ENCODE measurements at regions not wholly inside any gene's neighbourhood (a gene's known extent, or its start where the extent isn't known, plus 50 kb on each side); places are given as distances from the start of the nearest gene placed in this dataset.
"Not testable (repeated sequence)": the region's sequence is repeated elsewhere in the genome, so short reads cannot be mapped to it uniquely, and the experiment has no call there.

DNA sequence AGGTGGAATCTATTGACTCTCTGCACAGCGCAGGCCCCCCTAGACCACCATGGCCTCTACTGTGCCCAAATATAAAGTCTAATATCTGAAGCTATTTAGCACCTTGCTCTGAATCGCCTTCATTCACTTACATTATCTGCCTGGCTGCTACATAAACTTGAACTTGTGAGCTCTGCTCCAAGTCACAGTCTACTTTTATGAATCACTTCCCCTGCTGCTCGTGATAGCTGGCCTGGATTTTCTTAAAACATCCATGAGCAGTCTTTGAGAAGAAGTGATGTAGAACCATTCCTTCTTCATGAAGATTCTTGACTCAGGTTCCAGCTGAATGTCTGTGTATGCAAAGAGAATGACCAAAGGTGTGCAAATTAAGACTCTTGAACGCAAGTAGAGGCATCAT is 359.5 kb downstream of the RND3 start:
- no peak overlapping the region for H3K4me3 ChIP-seq (ENCODE audit: low read length)
- DNase-seq (ENCODE audit: low read depth, low spot score), result no peak

DNA sequence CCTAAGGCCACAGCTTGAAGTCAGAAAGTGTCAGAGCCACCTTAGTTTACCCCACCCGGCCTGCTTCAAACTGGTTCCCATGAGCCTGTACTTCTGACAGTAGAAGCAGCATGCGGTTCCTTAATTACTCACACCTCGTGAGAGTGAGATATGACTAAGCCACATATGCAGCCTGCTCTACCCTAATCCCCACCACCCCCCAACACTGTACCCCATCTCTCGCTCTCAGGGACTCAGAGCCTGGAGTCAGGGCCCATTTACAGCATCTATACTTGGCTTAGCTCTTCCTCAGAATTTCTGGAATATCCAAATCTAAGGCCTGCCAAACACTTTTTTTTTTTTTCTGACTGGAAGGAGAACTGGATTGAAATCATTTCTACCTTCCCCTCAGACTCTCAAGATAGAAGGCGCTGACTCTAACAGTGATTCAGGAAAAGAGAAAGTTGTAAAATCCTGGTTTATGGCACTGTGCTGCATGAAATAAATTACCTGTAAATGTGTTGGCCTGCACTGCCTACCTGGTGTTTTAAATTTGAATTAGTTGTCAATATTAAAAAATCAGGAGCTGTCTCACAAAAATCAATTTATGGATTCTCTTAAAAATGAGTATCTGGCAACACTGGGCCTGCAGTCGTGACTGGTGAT is 360.0 kb downstream of the RND3 start:
- no peak for DNase-seq (ENCODE audit: low read depth, low spot score)

DNA sequence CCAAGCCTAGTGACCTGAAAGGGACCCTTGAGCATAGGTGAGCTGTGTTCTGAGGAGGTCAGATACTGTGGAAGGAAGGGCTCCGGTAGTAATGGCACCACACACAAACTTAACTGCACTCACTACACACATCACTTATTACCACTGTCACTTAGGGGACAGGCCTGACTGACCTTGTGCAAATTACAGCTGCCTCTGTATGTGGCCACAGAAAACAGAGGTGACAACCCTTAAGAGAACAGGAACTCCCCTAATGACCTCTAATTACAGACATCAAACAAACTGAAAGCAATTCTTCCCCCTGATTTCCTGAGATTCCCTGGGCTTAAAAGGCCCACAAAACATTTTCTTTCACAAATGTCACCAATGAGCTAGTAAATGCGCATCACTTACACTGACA is 360.6 kb downstream of the RND3 start:
- no peak for DNase-seq (ENCODE audit: low read depth, low spot score)
- no peak overlapping the region for H3K4me3 ChIP-seq (ENCODE audit: low read length)

More for the DNA sequence above, 360.0 kb downstream of the RND3 start:
- no peak overlapping the region for H3K4me3 ChIP-seq (ENCODE audit: low read length)

DNA sequence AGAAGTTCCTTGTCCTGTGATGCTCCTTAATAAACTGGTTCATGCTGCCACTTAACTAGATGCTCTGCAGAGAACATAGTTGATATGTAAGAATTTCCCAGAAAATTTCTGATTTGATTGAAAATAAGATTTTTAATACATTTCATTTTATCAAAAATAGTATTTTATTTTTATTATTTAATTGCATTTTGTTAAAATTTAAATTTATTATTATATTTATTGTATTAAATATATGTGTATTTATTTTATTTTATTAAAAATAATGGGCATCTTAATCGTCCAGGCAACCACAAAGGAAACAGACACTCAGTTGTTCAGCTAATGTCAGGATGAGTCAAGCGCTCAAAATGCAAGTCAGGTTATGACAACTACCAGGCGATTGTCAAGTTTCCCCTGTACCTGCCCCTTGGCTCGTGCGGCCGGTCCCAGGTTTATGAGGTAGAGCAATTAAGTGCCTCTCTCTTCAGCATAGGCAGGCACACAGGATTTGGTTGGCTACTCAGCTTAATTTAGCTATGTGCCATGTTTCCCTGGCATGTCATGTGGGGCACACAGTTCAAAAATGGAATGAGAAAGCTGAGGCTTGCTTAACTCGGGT is 361.2 kb downstream of the RND3 start:
- DNase-seq (ENCODE audit: low read depth, low spot score), result no peak

DNA sequence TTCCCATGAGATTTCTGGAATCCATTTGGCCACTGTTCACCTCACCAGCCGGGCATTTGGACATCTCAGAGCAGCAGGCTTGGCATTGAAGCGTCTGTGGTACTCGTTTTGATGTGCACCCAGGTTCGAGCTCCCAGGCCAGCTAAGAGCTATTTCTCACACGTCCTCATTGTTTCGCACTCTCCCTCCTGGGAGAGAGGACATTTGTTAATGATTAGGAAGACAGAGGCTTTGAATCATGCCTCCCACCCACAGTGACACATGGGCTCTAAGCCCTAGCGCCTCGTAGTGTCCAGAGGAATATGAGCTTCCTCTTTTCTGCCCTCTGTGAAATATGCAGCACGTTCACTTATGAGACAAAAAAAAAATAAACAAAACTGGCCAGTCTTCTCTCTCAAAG is 361.8 kb downstream of the RND3 start:
- H3K4me3 ChIP-seq (ENCODE audit: low read length), result no peak overlapping the region
- DNase-seq (ENCODE audit: low read depth, low spot score), result no peak

More for the DNA sequence above, 361.2 kb downstream of the RND3 start:
- H3K4me3 ChIP-seq (ENCODE audit: low read length), result no peak overlapping the region

DNA sequence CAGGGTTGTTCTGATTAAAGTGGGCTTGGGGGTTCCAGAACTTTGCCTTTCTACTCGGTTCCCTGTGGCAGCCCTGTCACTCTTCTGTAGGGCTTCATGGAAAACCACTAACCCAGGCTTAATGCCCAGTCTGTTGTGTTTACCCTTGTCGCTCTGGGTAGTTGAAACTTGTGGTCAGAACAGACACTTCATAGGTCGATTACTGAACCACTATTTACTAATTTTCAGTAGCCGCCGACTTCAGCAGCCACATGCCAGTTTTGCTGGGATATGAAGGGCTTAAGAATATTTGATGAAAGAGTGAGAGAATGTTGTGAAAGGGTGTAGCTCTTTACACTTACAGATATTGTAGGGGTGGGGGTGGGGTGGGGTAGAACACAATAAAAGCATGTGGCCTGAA is 362.3 kb downstream of the RND3 start:
- DNase-seq (ENCODE audit: low read depth, low spot score), result no peak

DNA sequence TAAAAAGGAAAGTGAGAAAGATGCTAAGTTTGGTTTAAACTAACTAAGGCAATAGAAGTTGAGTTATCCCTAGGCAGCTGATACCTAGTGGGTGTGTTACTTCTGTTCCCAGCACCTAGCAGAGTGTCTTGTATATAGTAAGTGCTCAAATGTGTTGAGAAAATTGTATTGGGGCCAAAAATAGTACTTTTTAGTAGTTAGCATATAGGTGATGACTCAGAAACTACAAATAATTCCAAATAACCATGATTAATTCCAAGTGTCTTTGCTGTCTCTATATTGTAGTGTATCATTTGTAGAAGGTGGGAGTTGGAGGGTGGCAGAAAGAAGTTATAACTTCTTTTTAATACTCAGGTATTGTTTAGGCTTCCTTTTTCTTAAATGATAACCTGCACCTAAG is 362.7 kb downstream of the RND3 start:
- DNase-seq (ENCODE audit: low read depth, low spot score), result no peak
- H3K4me3 ChIP-seq (ENCODE audit: low read length), result no peak overlapping the region

More for the DNA sequence above, 362.3 kb downstream of the RND3 start:
- H3K4me3 ChIP-seq (ENCODE audit: low read length), result no peak overlapping the region

DNA sequence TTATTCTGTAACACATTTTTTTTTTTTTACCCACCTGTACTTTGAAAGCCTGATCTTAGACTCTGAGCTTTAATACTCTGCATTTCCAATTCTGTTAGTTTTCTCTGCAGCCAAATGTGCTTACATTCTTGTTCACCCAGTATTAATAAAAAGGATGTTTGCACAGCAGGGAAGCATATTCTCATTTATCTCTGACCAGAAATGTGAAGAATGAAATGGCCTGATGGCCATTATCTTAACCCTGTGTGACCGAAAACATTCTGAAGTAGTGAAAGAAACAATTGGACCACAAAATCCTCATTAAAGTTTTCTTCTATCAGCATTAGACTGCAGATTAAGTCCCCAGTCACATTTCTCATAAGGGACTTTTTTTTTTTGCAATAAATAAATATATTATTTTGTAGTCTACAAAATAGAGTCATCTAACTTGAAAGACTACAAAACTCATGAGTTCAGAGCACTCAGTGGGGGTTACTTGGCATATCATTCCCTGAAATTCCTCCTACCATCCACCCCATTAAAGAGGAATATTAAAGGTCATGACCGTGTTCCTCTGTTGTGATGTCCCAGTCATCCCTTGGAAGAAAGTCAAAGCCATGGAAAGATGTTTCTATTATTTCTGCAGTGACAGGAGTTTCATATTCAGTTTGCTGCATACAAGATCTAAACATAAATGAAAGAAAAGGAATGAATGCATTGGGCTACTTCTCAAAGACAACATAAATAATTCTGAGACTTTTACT is 364.4 kb downstream of the RND3 start:
- no peak for DNase-seq (ENCODE audit: low read depth, low spot score)
- H3K4me3 ChIP-seq (ENCODE audit: low read length), result no peak overlapping the region

DNA sequence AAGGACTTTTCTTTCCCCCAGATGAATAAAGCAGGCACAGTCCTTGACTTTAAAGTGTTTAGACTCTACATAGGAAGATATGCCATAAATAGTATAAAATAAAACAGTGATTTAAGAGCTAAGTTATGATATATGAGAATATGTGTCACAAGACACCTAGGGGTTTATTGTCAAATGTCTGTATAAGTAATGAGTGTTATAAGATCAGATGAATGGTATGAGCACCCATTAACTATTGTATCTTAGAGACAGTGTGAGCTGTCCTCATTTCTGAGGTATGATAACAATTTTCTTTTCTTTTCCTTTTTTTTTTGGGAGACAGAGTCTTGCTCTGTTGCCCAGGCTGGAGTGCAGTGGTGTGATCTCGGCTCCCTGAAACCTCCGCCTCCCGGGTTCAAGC is 365.3 kb downstream of the RND3 start:
- H3K4me3 ChIP-seq (ENCODE audit: low read length), result no peak overlapping the region
- no peak for DNase-seq (ENCODE audit: low read depth, low spot score)

DNA sequence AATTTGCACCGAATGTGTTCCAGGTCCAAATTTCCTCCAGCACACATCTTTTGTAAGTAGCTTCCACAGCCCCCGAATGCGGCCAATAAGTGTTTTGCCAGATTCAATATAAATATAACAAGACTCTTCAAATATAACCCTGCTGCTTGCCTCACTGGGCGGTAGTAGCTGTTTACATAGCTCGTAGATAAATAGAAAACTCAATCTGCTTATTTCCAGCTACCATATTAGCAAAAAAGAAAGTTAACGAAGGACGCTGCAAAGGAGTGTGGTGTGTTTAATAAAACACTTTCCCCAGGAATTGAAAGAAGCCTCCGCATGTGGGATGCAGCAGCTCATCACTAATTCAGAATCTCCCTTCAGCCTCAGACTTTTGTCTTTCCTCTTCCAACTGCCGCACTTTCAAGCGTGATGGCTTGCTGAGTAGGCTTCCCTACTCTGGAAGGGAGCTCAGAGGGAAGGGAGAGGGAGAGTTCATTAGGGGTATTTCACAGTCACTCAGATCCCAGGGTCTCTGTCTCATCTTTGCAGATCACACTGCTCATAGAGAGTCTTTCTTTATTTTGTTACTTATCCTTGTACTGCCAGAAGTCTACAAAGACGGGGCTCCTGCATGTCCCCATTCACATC is 367.0 kb downstream of the RND3 start:
- no peak overlapping the region for H3K4me3 ChIP-seq (ENCODE audit: low read length)
- no peak for DNase-seq (ENCODE audit: low read depth, low spot score)

DNA sequence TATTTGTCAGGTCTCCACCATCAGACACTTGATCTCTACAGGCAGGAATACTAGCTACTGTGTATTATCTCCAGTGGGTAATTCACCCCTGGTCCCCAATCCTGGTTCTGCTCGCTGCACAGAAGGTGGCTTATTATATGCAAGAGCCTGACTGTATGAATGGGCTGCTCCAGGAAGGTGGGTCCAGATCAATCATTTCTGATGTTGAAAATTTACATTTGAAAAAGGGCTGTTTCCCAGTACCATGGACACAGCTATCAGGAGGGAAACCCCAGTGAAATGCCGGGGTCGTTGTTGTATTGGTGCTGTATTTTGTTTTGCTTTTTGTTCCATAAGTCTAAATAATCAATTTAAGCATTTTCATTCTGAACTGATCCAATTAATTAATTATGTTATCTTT is 367.6 kb downstream of the RND3 start:
- no peak for DNase-seq (ENCODE audit: low read depth, low spot score)
- no peak overlapping the region for H3K4me3 ChIP-seq (ENCODE audit: low read length)

DNA sequence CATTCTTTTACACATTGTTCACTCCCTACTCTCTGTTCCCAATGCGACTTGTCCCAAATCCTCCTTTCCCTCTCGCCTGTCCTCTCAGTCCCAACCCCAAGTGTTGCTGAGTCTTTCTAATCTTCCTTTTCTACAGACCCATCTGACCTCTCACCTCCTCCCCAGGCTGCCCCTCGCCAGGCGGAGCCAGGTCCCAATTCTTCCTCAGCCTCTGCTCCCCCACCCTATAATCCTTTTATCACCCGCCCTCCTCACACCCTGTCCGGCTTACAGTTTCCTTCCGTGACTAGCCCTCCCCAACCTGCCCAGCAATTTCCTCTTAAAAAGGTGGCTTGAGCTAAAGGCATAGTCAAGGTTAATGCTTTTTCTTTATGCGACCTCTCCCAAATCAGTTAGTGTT is 373.4 kb downstream of the RND3 start:
- not testable (repeated sequence) for H3K4me3 ChIP-seq (ENCODE audit: low read length); DNase-seq (ENCODE audit: low read depth, low spot score)

DNA sequence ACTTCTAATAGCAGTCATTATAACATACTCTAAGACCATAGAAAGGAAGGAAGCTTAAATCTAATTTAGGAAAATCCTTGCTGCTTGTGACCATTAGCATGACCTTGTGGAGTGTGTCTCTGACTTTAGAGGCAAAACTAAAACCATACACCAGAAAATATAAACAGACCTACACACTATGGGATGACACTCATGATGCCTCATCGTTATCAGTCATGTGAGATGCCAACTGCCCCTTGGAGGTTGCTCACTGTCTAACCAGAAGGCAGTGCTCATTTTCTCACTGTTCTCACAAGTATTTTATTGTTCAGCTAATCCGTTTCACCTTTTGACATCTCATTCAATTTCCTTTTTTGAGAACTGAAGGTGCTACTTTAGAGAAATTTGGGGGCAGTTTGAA is 376.9 kb downstream of the RND3 start:
- H3K4me3 ChIP-seq (ENCODE audit: low read length), result no peak overlapping the region
- DNase-seq (ENCODE audit: low read depth, low spot score), result no peak

DNA sequence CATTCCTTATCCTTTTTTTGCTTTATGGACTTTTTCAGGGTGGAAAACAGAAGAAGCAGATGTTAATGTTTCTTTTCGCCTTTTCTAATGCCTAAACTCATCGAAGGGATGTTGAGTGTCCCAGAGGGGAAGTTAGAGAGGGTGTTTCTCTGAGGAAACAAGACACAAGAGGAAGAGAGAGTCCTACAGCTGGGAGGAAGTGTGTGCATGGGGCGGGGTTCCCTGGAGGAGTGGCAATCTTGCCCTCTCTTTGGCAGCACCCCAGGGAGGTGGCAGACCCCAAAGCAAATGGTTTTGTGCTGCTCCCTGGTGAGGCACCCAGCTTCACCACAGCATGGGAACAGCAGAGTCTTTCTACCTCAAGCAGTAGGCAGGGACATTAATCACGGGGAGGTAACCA is 377.6 kb downstream of the RND3 start:
- H3K4me3 ChIP-seq (ENCODE audit: low read length), result no peak overlapping the region
- DNase-seq (ENCODE audit: low read depth, low spot score), result no peak

DNA sequence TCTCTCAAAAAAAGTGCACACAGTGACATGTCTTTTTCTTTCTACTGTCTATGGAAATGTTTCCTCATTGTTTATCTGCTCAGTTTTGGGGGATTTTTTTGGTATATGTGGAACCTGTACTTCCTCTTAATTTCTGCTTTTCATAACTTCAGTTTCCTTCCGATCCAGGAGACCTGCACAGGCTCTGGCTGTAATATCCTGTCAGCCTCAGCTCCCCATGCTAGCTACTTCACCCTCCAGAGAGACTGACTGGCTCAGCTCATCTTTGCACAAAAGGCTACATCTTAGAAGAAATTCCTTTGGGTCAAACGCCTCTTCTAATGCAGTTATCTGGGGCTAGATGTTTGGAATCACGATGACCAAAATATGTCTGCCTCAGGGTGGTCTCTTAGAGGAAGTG is 378.4 kb downstream of the RND3 start:
- no peak for DNase-seq (ENCODE audit: low read depth, low spot score)
- no peak overlapping the region for H3K4me3 ChIP-seq (ENCODE audit: low read length)

DNA sequence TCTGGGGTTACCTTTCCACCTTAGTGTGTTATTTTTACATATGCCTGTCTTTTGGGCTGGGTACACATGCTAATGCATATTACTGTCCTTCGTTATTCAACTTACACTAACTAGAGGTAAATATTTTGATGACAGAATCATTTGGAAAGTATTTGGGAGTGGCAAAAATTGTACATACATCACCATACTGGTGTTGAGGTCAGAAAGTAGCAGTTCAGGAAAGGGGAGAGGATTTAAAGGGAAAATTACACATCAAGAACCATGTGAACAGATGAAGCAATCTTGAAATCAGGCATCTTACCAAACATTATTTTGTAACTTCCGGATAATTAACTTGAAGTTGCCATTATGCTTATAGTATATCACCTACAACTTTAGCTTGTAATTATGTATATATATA is 379.7 kb downstream of the RND3 start:
- no peak overlapping the region for H3K4me3 ChIP-seq (ENCODE audit: low read length)
- DNase-seq (ENCODE audit: low read depth, low spot score), result no peak

DNA sequence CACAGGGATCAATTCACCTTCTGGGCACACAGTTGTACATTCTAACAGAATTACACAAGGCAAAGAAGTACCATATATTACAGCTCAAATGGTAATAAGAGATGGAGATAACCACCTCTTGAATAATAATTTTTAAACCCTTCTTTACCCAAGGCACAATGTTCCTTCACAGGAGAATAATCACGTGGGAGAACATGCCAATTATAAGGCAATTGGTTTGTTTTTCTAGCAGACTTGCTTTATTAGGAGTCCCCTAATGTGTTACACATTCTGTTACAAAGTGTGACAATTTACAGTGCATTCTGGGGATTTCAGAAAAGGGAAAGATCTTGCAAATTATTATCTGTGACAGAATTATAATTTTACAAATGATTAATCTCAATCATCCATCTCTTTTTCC is 380.3 kb downstream of the RND3 start:
- DNase-seq (ENCODE audit: low read depth, low spot score), result no peak
- no peak overlapping the region for H3K4me3 ChIP-seq (ENCODE audit: low read length)

DNA sequence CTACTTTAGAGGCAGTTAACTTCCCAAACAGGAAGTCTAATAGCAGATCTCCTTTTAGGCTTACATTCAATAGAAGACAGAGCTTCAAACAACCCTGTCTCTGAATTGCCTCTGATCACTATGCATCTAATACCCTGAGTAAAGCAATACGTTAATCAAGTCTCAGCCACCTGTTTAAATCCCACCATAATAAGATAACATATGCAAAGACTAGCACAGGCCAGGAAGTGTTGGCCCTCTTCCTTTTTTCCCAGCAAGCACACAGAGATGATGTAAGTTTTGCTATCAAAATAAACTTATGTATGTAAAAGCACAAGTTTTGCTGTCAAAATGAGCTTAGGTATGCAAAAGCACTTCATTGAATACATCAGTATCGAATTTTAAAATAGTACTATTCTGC is 385.5 kb downstream of the RND3 start:
- H3K4me3 ChIP-seq (ENCODE audit: low read length), result no peak overlapping the region

DNA sequence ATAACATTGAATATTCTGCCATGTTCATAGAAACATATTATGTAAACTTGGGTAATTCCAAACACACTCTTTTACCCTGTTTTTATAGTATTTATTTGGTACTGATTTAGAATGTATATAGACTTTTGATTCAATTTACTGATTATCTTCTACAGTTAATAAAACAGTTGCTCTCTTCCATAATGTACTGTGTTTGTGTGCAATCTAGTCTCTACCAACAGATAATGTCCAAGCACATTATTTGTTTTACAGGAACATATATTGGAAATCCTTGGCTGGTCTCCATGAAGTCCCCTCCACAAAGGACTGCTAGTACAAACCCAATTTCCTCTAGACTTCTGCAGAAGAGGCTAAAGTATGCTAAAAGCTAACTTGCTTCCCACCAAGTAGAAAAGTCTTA is 386.6 kb downstream of the RND3 start:
- no peak overlapping the region for H3K4me3 ChIP-seq (ENCODE audit: low read length)
- DNase-seq (ENCODE audit: low read depth, low spot score), result no peak

More for the DNA sequence above, 385.5 kb downstream of the RND3 start:
- no peak for DNase-seq (ENCODE audit: low read depth, low spot score)

DNA sequence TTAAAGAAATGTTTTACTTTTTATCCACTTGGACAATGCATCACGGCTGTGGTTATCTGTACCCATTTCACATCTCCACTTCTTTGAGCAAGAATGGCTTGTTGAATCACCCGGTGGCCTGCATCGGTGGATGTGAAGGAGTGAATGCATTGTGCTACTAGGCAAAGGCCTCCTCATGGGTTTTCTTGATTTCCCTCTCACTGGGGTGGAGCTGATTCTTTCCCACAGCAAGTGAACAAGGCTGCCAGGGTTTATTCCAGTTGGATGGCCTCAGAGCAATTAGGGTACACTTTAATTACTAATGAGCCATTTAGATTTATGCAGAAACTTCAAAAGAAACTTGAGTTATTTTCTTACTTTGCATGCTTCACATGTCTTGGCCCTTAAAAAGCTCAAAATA is 387.1 kb downstream of the RND3 start:
- no peak overlapping the region for H3K4me3 ChIP-seq (ENCODE audit: low read length)
- DNase-seq (ENCODE audit: low read depth, low spot score), result no peak
